B cell (primary cell): ENCODE measurements at regions not wholly inside any gene's neighbourhood (a gene's known extent, or its start where the extent isn't known, plus 50 kb on each side); places are given as distances from the start of the nearest gene placed in this dataset.

Experiments used
- CTCF ChIP-seq: fragments of 200-600 bp; IDR thresholded peaks from one replicate; pipeline ENCODE4 v1.8.0; 2022; ENCODE audit warnings: antibody characterized with exemption, mild to moderate bottlenecking
- EZH2 ChIP-seq: IDR thresholded peaks from 2 replicates; pipeline ENCODE4 v1.6.1; 2012; ENCODE audit warnings: borderline replicate concordance, low read depth, mild to moderate bottlenecking, moderate library complexity, low read length; ENCODE audit not compliant: insufficient read depth, poor library complexity, severe bottlenecking

DNA sequence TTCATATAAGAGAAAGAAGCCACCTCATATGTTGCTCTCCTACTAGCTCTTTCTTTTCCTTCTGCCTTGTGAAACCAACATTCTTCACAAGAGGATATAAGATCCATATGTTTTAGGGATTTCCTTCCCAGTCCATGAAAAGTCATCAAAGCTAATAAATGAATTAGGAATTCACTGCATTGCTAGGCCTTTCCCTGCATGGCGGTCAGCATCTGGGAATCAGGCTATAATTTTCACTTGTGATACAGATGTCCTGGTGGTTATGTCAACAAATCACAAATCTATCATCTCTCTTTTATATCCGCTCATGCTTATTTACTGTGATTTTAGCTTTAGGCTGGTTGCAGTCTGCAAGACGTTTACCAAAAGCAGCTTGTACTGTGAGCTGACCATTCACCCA lies 510.0 kb downstream of the NLGN4X start:
- TF ChIP-seq CTCF (no peak), EZH2 (no peak)
